ENCODE measurements at regions not wholly inside any gene's neighbourhood (a gene's known extent, or its start where the extent isn't known, plus 50 kb on each side); places are given as distances from the start of the nearest gene placed in this dataset.

DNA sequence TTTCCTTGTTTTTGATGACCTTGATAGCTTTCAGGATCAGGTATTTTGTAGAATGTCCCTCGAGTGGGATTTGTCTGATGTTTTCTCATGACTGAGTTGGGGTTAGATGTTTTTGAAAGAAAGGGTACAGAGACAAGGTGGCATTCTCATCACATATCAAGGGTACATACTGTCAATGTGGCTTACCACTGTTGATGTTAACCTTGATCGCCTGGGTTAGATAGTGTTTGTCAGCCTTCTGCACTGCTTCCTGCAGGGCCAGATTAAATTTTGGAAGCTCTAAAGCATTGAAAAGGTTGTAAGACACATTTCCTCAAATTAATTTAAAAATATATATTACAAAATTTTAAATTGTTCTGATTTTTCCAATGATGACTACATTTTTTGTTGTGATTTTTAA, 287.4 kb upstream of the ACTBL2 start:
- TF ChIP-seq, protein P1, sequence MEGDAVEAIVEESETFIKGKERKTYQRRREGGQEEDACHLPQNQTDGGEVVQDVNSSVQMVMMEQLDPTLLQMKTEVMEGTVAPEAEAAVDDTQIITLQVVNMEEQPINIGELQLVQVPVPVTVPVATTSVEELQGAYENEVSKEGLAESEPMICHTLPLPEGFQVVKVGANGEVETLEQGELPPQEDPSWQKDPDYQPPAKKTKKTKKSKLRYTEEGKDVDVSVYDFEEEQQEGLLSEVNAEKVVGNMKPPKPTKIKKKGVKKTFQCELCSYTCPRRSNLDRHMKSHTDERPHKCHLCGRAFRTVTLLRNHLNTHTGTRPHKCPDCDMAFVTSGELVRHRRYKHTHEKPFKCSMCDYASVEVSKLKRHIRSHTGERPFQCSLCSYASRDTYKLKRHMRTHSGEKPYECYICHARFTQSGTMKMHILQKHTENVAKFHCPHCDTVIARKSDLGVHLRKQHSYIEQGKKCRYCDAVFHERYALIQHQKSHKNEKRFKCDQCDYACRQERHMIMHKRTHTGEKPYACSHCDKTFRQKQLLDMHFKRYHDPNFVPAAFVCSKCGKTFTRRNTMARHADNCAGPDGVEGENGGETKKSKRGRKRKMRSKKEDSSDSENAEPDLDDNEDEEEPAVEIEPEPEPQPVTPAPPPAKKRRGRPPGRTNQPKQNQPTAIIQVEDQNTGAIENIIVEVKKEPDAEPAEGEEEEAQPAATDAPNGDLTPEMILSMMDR (IDR thresholded peaks at IDR 0.05; ENCODE audit: poor library complexity): no peak
- TF ChIP-seq EZH2 (IDR thresholded peaks at IDR 0.05; ENCODE audit: borderline replicate concordance): no peak

All from hepatocyte (in vitro differentiated cells).